SK-N-SH treated with all-trans-retinoic acid at 6 μM for 48 hours (cell line): ENCODE measurements at regions not wholly inside any gene's neighbourhood (a gene's known extent, or its start where the extent isn't known, plus 50 kb on each side); places are given as distances from the start of the nearest gene placed in this dataset.

Experiments
- ZC3H10 ChIP-seq: fragments of 250-450 bp; sonication (Bioruptor Pico); IDR thresholded peaks from 2 replicates; pipeline ENCODE4 v1.5.1; 2021; ENCODE audit warnings: mild to moderate bottlenecking, moderate library complexity
- ZFP3 ChIP-seq: fragments of 250-450 bp; sonication (Bioruptor Pico); IDR thresholded peaks from 2 replicates; pipeline ENCODE4 v1.5.0; 2020; ENCODE audit warnings: mild to moderate bottlenecking, moderate library complexity

DNA sequence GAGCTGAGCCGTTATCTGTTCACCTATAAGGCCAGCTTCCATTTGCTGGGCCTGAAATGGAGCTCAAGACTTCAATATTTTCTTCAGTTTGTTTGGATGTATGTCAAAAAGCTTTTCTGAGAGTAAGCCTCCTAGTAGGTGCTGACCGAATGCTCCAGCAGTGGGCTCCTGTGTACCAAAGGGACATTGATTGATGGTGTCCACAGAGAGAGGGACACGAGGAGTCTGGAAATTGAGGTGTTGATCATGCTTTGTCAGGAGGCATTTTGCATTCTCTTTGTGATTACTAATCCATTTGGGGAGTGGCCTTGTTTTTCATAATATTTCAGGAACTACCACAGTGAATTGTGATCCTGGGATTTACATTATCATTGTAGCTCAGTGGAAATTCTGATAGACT, 107.7 kb upstream of the SLC38A2 start:
- no peak for TF ChIP-seq ZC3H10 (CRISPR knock-in tag)
- TF ChIP-seq ZFP3: no peak
